GM10266 (cell line): ENCODE measurements at regions not wholly inside any gene's neighbourhood (a gene's known extent, or its start where the extent isn't known, plus 50 kb on each side); places are given as distances from the start of the nearest gene placed in this dataset.

ENCODE experiments used
- DNase-seq: peaks from one replicate; pipeline ENCODE4 v3.0.0; 2012; ENCODE audit errors: extremely low spot score
- TF ChIP-seq, protein P1 (sequence below): IDR thresholded peaks from 2 replicates; pipeline ENCODE4 v1.5.1; 2012; ENCODE audit warnings: mild to moderate bottlenecking, low read depth; ENCODE audit not compliant: control insufficient read depth, insufficient read depth; ENCODE audit errors: missing control alignments

DNA sequence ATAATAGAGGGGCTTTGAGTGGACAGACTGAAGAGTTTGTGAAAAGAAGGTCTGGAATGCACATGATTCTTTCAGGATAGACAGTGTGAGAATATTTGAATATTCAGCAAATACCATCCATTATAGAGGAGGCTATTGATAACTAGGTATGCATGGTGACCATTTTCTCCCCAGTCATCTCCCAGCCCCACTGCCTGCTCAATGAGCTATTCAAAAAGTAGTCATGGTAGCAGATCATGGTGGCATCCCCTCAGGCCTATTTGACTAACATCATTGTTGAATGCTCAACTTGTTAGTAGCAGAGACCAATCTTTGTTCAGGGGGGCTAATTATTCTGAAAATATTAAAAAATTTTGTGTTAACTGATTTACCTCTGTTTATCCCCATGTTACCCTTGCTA, 311.6 kb downstream of the S1PR1 start:
- TF ChIP-seq, protein P1, sequence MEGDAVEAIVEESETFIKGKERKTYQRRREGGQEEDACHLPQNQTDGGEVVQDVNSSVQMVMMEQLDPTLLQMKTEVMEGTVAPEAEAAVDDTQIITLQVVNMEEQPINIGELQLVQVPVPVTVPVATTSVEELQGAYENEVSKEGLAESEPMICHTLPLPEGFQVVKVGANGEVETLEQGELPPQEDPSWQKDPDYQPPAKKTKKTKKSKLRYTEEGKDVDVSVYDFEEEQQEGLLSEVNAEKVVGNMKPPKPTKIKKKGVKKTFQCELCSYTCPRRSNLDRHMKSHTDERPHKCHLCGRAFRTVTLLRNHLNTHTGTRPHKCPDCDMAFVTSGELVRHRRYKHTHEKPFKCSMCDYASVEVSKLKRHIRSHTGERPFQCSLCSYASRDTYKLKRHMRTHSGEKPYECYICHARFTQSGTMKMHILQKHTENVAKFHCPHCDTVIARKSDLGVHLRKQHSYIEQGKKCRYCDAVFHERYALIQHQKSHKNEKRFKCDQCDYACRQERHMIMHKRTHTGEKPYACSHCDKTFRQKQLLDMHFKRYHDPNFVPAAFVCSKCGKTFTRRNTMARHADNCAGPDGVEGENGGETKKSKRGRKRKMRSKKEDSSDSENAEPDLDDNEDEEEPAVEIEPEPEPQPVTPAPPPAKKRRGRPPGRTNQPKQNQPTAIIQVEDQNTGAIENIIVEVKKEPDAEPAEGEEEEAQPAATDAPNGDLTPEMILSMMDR = no peak
- no peak for DNase-seq

DNA sequence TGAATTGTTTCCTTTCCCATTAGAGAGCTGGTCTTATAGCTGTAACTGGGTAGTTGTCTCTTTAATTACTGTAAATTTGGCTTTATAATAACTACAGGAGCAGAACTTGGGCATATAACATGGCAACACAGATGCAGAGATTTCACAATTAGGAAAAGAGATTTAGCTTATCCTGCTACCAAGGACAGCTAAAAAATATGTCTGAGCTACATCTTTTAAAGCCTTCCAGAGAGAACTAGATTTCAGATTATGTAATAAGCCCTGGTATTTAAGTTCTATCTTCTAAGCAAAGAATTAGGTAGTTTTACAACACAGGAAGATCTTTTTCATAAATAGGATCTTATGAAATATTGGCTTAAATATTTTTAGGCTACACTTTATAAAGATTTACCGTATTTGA, 313.8 kb downstream of the S1PR1 start:
- no peak for DNase-seq

GRCh38 chr1:101566883-101567538, 330.2 kb downstream of the S1PR1 start:
- TF ChIP-seq, protein P1 = no peak
- DNase-seq = no peak

More for the DNA sequence above, 313.8 kb downstream of the S1PR1 start:
- TF ChIP-seq, protein P1 = no peak

GRCh38 chr1:101567582-101568189, 330.9 kb downstream of the S1PR1 start:
- DNase-seq = peak; percentile 34
- TF ChIP-seq, protein P1 = peak; percentile 94

DNA sequence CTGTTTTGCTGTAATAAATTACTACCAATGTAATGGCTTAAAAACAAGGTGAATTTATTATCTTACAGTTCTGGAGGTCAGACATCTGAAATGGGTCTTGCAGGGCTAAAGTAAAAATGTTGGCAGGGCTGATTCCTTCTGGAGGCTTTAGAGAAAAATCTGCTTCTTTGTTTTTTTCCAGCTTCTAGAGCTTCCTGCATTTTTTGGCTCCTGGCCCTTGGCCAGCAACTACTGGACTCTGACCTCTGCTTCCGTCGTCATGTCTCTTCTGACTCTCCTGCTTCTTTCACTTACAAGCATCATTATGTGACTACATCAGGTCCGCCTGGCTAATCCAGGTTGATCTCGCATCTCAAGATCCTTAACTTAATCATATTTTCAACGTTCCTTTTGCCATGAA, 350.9 kb downstream of the S1PR1 start:
- DNase-seq = no peak
- TF ChIP-seq, protein P1 = no peak

DNA sequence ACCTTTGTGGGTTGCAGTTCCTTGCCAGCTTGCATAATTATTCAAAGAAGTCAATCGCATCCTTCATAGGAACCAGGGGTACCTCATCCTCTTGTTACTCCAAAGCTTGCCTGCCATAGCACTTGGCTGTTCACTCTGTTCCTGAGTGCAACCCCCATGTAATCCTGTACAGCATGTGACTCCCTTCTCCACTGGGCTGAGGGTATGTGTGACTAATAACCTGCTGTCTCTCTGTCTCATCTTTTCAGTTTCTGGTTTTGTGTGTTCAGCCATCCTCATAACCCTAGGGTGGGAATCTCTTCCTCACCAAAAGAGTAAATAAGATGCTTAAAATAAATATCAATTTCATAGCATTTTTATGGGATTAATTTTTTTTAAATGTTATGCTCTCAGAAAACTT, 351.9 kb downstream of the S1PR1 start:
- TF ChIP-seq, protein P1 = no peak
- no peak for DNase-seq

DNA sequence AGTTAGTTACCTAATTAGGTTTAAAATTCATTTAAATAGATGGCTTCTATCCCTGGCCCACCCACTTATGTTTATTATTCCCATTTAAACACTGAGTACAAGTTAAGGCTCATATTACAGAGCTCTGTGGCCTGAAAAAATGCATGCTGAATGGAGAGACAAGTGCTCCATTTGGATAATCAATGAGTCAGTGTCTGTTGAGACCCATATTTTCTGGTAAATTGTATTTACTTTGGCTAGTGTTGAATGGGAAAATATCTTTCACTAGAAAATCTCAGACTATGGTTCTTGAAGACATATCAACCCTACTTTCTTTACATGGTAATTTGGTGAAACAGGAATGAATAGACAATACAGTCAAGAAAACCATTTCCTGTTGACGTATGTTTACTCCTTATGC, 356.0 kb downstream of the S1PR1 start:
- no peak for DNase-seq
- TF ChIP-seq, protein P1 = no peak
